Tibial artery (tissue), 4 donors: ENCODE measurements at regions not wholly inside any gene's neighbourhood (a gene's known extent, or its start where the extent isn't known, plus 50 kb on each side); places are given as distances from the start of the nearest gene placed in this dataset.

Experiments used
- DNase-seq, 2 donors: peaks; one replicate each; pipeline ENCODE4 v3.0.0-alpha.2; 2019
- H3K27ac ChIP-seq, 2 donors: fragments of 200-600 bp; sonication (generic) in 1 of 2; 1 replicate in 1 of 2; 2 replicates in 1 of 2; pipeline ENCODE4 v1.5.1; 2018 to 2019; ENCODE audit warnings: mild to moderate bottlenecking in 1 of 2
- H3K27me3 ChIP-seq, 2 donors: fragments of 200-600 bp; sonication (generic) in 1 of 2; one replicate each; pipeline versions ENCODE4 v1.5.1 to v1.6.0; 2016 to 2019
- H3K36me3 ChIP-seq, 3 donors: fragments of 200-600 bp; sonication (generic) in 2 of 3; one replicate each; pipeline ENCODE4 v1.5.1; 2016 to 2019; ENCODE audit warnings: mild to moderate bottlenecking in 2 of 3
- H3K4me1 ChIP-seq, 4 donors: fragments of 200-600 bp; sonication (generic) in 2 of 4; 1 replicate in 3 of 4; 2 replicates in 1 of 4; pipeline ENCODE4 v1.5.1; 2016 to 2019
- H3K4me3 ChIP-seq, 2 donors: fragments of 200-600 bp; sonication (generic) in 1 of 2; 1 replicate in 1 of 2; 2 replicates in 1 of 2; pipeline ENCODE4 v1.5.1; 2018 to 2019; ENCODE audit warnings: mild to moderate bottlenecking in 2 of 2
- H3K9me3 ChIP-seq, 3 donors: fragments of 200-600 bp; sonication (generic) in 1 of 3; one replicate each; pipeline ENCODE4 v1.5.1; 2016 to 2019
- CTCF ChIP-seq, 2 experiments: fragments of 200-600 bp in 1 of 2; fragments of 450-650 bp in 1 of 2; IDR thresholded peaks; one replicate each; pipeline ENCODE4 v1.5.1; 2017 to 2019; ENCODE audit warnings: antibody characterized with exemption in 2 of 2, mild to moderate bottlenecking in 1 of 2, moderate library complexity in 1 of 2
- intact Hi-C: fragments of 100-400 bp; cut with DNase I; formaldehyde crosslinking; loops from one replicate; pipeline ENCODE4 v1.15.0; 2023; ENCODE audit warnings: low total_unique reads

GRCh38 chr3:6264036-6264435 lies 596.9 kb upstream of the GRM7 start:
- intact Hi-C loops = no loop called here
- Histone ChIP-seq H3K4me1 (no peaks in the 10 kb centered on the region), H3K27me3 (no peaks in the 10 kb centered on the region), H3K9me3 (no peaks in the 10 kb centered on the region), H3K4me3 (no peak overlapping the region), H3K36me3 (no peaks in the 10 kb centered on the region), H3K27ac (no peak overlapping the region)
- no peak for TF ChIP-seq CTCF (IDR thresholded peaks at IDR 0.05)
- DNase-seq = no peak

- DNase-seq = no peak
- no peak for TF ChIP-seq CTCF (IDR thresholded peaks at IDR 0.05)
- Histone ChIP-seq H3K27me3 (no peaks in the 10 kb centered on the region), H3K36me3 (no peaks in the 10 kb centered on the region), H3K4me1 (no peaks in the 10 kb centered on the region), H3K9me3 (no peaks in the 10 kb centered on the region), H3K27ac (no peak overlapping the region), H3K4me3 (no peak overlapping the region)
- intact Hi-C loops = no loop called here
Measured at GRCh38 chr3:6264906-6265305, 596.0 kb upstream of the GRM7 start.

GRCh38 chr3:6266135-6266534 lies 594.8 kb upstream of the GRM7 start:
- no peak for DNase-seq
- H3K4me3 ChIP-seq = no peak overlapping the region
- no peak for TF ChIP-seq CTCF (IDR thresholded peaks at IDR 0.05)
- no peaks in the 10 kb centered on the region for H3K36me3 ChIP-seq
- no peaks in the 10 kb centered on the region for H3K4me1 ChIP-seq
- no peaks in the 10 kb centered on the region for H3K27me3 ChIP-seq
- no peaks in the 10 kb centered on the region for H3K9me3 ChIP-seq
- no peak overlapping the region for H3K27ac ChIP-seq
- intact Hi-C loops = no loop called here

DNA sequence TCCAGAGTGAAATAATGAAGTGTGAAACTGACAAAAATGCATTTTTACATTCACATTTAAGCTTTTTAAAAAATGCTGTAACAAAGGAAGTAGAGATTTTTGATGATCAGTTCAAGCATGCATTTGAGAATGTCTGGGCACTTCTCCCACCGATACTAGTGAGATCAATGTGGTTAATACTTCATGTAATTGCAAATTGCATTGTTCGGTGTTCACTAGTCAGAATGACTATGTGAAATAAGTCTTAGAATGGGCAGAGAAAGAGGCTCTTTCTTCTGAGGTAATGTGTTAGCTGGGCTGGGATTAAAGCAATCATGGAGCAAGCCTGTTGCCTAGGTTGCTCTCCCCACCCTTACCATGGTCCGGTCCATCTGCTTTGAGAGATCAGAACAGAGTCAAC lies 587.0 kb upstream of the GRM7 start:
- no peak for DNase-seq
- H3K27me3 ChIP-seq = no peaks in the 10 kb centered on the region

GRCh38 chr3:6281662-6282061 lies 579.3 kb upstream of the GRM7 start:
- DNase-seq = no peak
- intact Hi-C loops = no loop called here
- Histone ChIP-seq H3K9me3 (no peaks in the 10 kb centered on the region), H3K27me3 (no peaks in the 10 kb centered on the region), H3K27ac (no peak overlapping the region), H3K4me3 (no peak overlapping the region), H3K36me3 (no peaks in the 10 kb centered on the region), H3K4me1 (no peaks in the 10 kb centered on the region)
- TF ChIP-seq CTCF (IDR thresholded peaks at IDR 0.05) = no peak

More for the DNA sequence above, 587.0 kb upstream of the GRM7 start:
- H3K9me3 ChIP-seq = no peaks in the 10 kb centered on the region
- no peaks in the 10 kb centered on the region for H3K36me3 ChIP-seq
- no peak overlapping the region for H3K27ac ChIP-seq
- no peak for TF ChIP-seq CTCF (IDR thresholded peaks at IDR 0.05)
- intact Hi-C loops = no loop called here
- no peaks in the 10 kb centered on the region for H3K4me1 ChIP-seq
- H3K4me3 ChIP-seq = no peak overlapping the region

DNA sequence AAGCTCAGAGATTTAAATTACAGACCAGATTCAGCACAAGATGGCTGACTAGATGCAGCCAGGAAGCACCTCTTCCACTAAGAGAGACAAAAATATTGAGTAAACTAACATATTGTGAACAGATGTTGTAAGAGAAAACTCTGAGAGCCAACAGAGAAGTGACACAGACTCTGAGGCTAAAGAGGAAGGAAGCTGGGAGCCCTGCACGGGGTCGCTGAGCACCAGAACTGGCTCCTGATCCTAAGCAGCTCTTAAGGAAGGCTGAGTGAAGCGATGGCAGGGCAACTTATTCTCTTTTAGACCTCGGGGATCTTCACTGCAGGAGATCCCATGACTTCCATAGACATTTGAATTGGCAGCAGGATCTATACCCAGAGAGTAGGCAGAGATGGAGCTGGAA lies 578.0 kb upstream of the GRM7 start:
- DNase-seq = no peak
- Histone ChIP-seq H3K36me3 (no peaks in the 10 kb centered on the region), H3K27me3 (no peaks in the 10 kb centered on the region), H3K27ac (no peak overlapping the region), H3K9me3 (no peaks in the 10 kb centered on the region), H3K4me1 (no peaks in the 10 kb centered on the region), H3K4me3 (no peak overlapping the region)
- intact Hi-C loops = no loop called here
- no peak for TF ChIP-seq CTCF (IDR thresholded peaks at IDR 0.05)
